ENCODE measurements at regions not wholly inside any gene's neighbourhood (a gene's known extent, or its start where the extent isn't known, plus 50 kb on each side); places are given as distances from the start of the nearest gene placed in this dataset.

GRCh38 chr17:71519285-71519684 lies 601.5 kb upstream of the SOX9 start:
- H3K27me3 ChIP-seq (ENCODE audit: control insufficient read depth, insufficient read depth, low read length): no peaks in the 10 kb centered on the region
- H3K27ac ChIP-seq (ENCODE audit: low read depth, low read length): no peak overlapping the region
- no peak overlapping the region for H3K9ac ChIP-seq (ENCODE audit: low read depth, low read length)
- H3K4me3 ChIP-seq (ENCODE audit: low read depth, low read length): no peak overlapping the region
- no peaks in the 10 kb centered on the region for H3K36me3 ChIP-seq (ENCODE audit: control insufficient read depth, insufficient read depth, low read length)
- no peaks in the 10 kb centered on the region for H3K9me3 ChIP-seq (ENCODE audit: control insufficient read depth, insufficient read depth, low read length)
- no peaks in the 10 kb centered on the region for H3K4me1 ChIP-seq (ENCODE audit: control insufficient read depth, insufficient read depth, low read length)

GRCh38 chr17:71521724-71522123 lies 599.1 kb upstream of the SOX9 start:
- H3K4me3 ChIP-seq (ENCODE audit: low read depth, low read length): no peak overlapping the region
- H3K36me3 ChIP-seq (ENCODE audit: control insufficient read depth, insufficient read depth, low read length): no peaks in the 10 kb centered on the region
- H3K27me3 ChIP-seq (ENCODE audit: control insufficient read depth, insufficient read depth, low read length): no peaks in the 10 kb centered on the region
- no peak overlapping the region for H3K9ac ChIP-seq (ENCODE audit: low read depth, low read length)
- H3K9me3 ChIP-seq (ENCODE audit: control insufficient read depth, insufficient read depth, low read length): no peaks in the 10 kb centered on the region
- H3K4me1 ChIP-seq (ENCODE audit: control insufficient read depth, insufficient read depth, low read length): no peaks in the 10 kb centered on the region
- H3K27ac ChIP-seq (ENCODE audit: low read depth, low read length): no peak overlapping the region

- Histone ChIP-seq H3K9ac (ENCODE audit: low read depth, low read length) (no peak overlapping the region), H3K36me3 (ENCODE audit: control insufficient read depth, insufficient read depth, low read length) (no peaks in the 10 kb centered on the region), H3K27ac (ENCODE audit: low read depth, low read length) (no peak overlapping the region), H3K9me3 (ENCODE audit: control insufficient read depth, insufficient read depth, low read length) (no peaks in the 10 kb centered on the region), H3K4me3 (ENCODE audit: low read depth, low read length) (no peak overlapping the region), H3K27me3 (ENCODE audit: control insufficient read depth, insufficient read depth, low read length) (no peaks in the 10 kb centered on the region), H3K4me1 (ENCODE audit: control insufficient read depth, insufficient read depth, low read length) (no peaks in the 10 kb centered on the region)
Observed at GRCh38 chr17:71522383-71522782, 598.4 kb upstream of the SOX9 start.

GRCh38 chr17:71527311-71527710 lies 593.5 kb upstream of the SOX9 start:
- Histone ChIP-seq H3K27me3 (ENCODE audit: control insufficient read depth, insufficient read depth, low read length) (no peaks in the 10 kb centered on the region), H3K4me3 (ENCODE audit: low read depth, low read length) (no peak overlapping the region), H3K9me3 (ENCODE audit: control insufficient read depth, insufficient read depth, low read length) (peaks cover 4% of the 10 kb centered on the region; the same call in 1 of the 2 replicates), H3K36me3 (ENCODE audit: control insufficient read depth, insufficient read depth, low read length) (no peaks in the 10 kb centered on the region), H3K4me1 (ENCODE audit: control insufficient read depth, insufficient read depth, low read length) (no peaks in the 10 kb centered on the region), H3K27ac (ENCODE audit: low read depth, low read length) (no peak overlapping the region), H3K9ac (ENCODE audit: low read depth, low read length) (no peak overlapping the region)

GRCh38 chr17:71528210-71528609 lies 592.6 kb upstream of the SOX9 start:
- Histone ChIP-seq H3K9ac (ENCODE audit: low read depth, low read length) (no peak overlapping the region), H3K27me3 (ENCODE audit: control insufficient read depth, insufficient read depth, low read length) (no peaks in the 10 kb centered on the region), H3K36me3 (ENCODE audit: control insufficient read depth, insufficient read depth, low read length) (no peaks in the 10 kb centered on the region), H3K4me3 (ENCODE audit: low read depth, low read length) (no peak overlapping the region), H3K9me3 (ENCODE audit: control insufficient read depth, insufficient read depth, low read length) (peaks cover 4% of the 10 kb centered on the region; the same call in 1 of the 2 replicates), H3K27ac (ENCODE audit: low read depth, low read length) (no peak overlapping the region), H3K4me1 (ENCODE audit: control insufficient read depth, insufficient read depth, low read length) (no peaks in the 10 kb centered on the region)

GRCh38 chr17:71530248-71530647 lies 590.6 kb upstream of the SOX9 start:
- no peaks in the 10 kb centered on the region for H3K4me1 ChIP-seq (ENCODE audit: control insufficient read depth, insufficient read depth, low read length)
- peaks cover 4% of the 10 kb centered on the region; the same call in 1 of the 2 replicates for H3K9me3 ChIP-seq (ENCODE audit: control insufficient read depth, insufficient read depth, low read length)
- no peak overlapping the region for H3K9ac ChIP-seq (ENCODE audit: low read depth, low read length)
- H3K27me3 ChIP-seq (ENCODE audit: control insufficient read depth, insufficient read depth, low read length): no peaks in the 10 kb centered on the region
- no peaks in the 10 kb centered on the region for H3K36me3 ChIP-seq (ENCODE audit: control insufficient read depth, insufficient read depth, low read length)
- H3K4me3 ChIP-seq (ENCODE audit: low read depth, low read length): no peak overlapping the region
- no peak overlapping the region for H3K27ac ChIP-seq (ENCODE audit: low read depth, low read length)

- no peak overlapping the region for H3K4me3 ChIP-seq (ENCODE audit: low read depth, low read length)
- H3K9ac ChIP-seq (ENCODE audit: low read depth, low read length): no peak overlapping the region
- H3K9me3 ChIP-seq (ENCODE audit: control insufficient read depth, insufficient read depth, low read length): peaks cover 4% of the 10 kb centered on the region; the same call in 1 of the 2 replicates
- peaks cover 3% of the 10 kb centered on the region for H3K4me1 ChIP-seq (ENCODE audit: control insufficient read depth, insufficient read depth, low read length)
- H3K36me3 ChIP-seq (ENCODE audit: control insufficient read depth, insufficient read depth, low read length): no peaks in the 10 kb centered on the region
- H3K27ac ChIP-seq (ENCODE audit: low read depth, low read length): no peak overlapping the region
- H3K27me3 ChIP-seq (ENCODE audit: control insufficient read depth, insufficient read depth, low read length): no peaks in the 10 kb centered on the region; the same call in 1 of the 2 replicates
Observed at GRCh38 chr17:71535321-71535720, 585.5 kb upstream of the SOX9 start.

- Histone ChIP-seq H3K4me3 (ENCODE audit: low read depth, low read length) (no peak overlapping the region), H3K4me1 (ENCODE audit: control insufficient read depth, insufficient read depth, low read length) (peaks cover 9% of the 10 kb centered on the region), H3K9me3 (ENCODE audit: control insufficient read depth, insufficient read depth, low read length) (no peaks in the 10 kb centered on the region), H3K27me3 (ENCODE audit: control insufficient read depth, insufficient read depth, low read length) (no peaks in the 10 kb centered on the region; the same call in 1 of the 2 replicates), H3K9ac (ENCODE audit: low read depth, low read length) (no peak overlapping the region), H3K36me3 (ENCODE audit: control insufficient read depth, insufficient read depth, low read length) (no peaks in the 10 kb centered on the region), H3K27ac (ENCODE audit: low read depth, low read length) (no peak overlapping the region)
Observed at GRCh38 chr17:71546419-71546818, 574.4 kb upstream of the SOX9 start.

- no peaks in the 10 kb centered on the region; the same call in 1 of the 2 replicates for H3K27me3 ChIP-seq (ENCODE audit: control insufficient read depth, insufficient read depth, low read length)
- no peaks in the 10 kb centered on the region for H3K36me3 ChIP-seq (ENCODE audit: control insufficient read depth, insufficient read depth, low read length)
- no peak overlapping the region for H3K27ac ChIP-seq (ENCODE audit: low read depth, low read length)
- no peaks in the 10 kb centered on the region for H3K9me3 ChIP-seq (ENCODE audit: control insufficient read depth, insufficient read depth, low read length)
- no peak overlapping the region for H3K4me3 ChIP-seq (ENCODE audit: low read depth, low read length)
- H3K9ac ChIP-seq (ENCODE audit: low read depth, low read length): no peak overlapping the region
- H3K4me1 ChIP-seq (ENCODE audit: control insufficient read depth, insufficient read depth, low read length): peaks cover 1% of the 10 kb centered on the region; the same call in 1 of the 2 replicates
Observed at GRCh38 chr17:71547904-71548303, 572.9 kb upstream of the SOX9 start.

- no peaks in the 10 kb centered on the region; the same call in 1 of the 2 replicates for H3K27me3 ChIP-seq (ENCODE audit: control insufficient read depth, insufficient read depth, low read length)
- H3K4me3 ChIP-seq (ENCODE audit: low read depth, low read length): no peak overlapping the region
- H3K27ac ChIP-seq (ENCODE audit: low read depth, low read length): no peak overlapping the region
- no peak overlapping the region for H3K9ac ChIP-seq (ENCODE audit: low read depth, low read length)
- H3K9me3 ChIP-seq (ENCODE audit: control insufficient read depth, insufficient read depth, low read length): no peaks in the 10 kb centered on the region
- no peaks in the 10 kb centered on the region for H3K36me3 ChIP-seq (ENCODE audit: control insufficient read depth, insufficient read depth, low read length)
- H3K4me1 ChIP-seq (ENCODE audit: control insufficient read depth, insufficient read depth, low read length): no peaks in the 10 kb centered on the region
Observed at GRCh38 chr17:71548540-71549190, 572.2 kb upstream of the SOX9 start.

GRCh38 chr17:71550675-71551074 lies 570.1 kb upstream of the SOX9 start:
- Histone ChIP-seq H3K27me3 (ENCODE audit: control insufficient read depth, insufficient read depth, low read length) (no peaks in the 10 kb centered on the region), H3K9me3 (ENCODE audit: control insufficient read depth, insufficient read depth, low read length) (no peaks in the 10 kb centered on the region), H3K4me1 (ENCODE audit: control insufficient read depth, insufficient read depth, low read length) (no peaks in the 10 kb centered on the region), H3K4me3 (ENCODE audit: low read depth, low read length) (no peak overlapping the region), H3K36me3 (ENCODE audit: control insufficient read depth, insufficient read depth, low read length) (no peaks in the 10 kb centered on the region), H3K27ac (ENCODE audit: low read depth, low read length) (no peak overlapping the region), H3K9ac (ENCODE audit: low read depth, low read length) (no peak overlapping the region)

Data from HUES48 (cell line).